Endodermal cell (in vitro differentiated cells): ENCODE measurements at regions not wholly inside any gene's neighbourhood (a gene's known extent, or its start where the extent isn't known, plus 50 kb on each side); places are given as distances from the start of the nearest gene placed in this dataset.
A peak's percentile ranks its signal among the peaks of the same experiment; 100 is the strongest.

Experiments used
- DNase-seq: peaks from one replicate; pipeline ENCODE4 v3.0.0-alpha.2; 2017
- H3K27ac ChIP-seq: 2 replicates; pipeline ENCODE4 v1.5.1; 2013; ENCODE audit warnings: mild to moderate bottlenecking, low read depth, low read length, moderate library complexity
- H3K27me3 ChIP-seq: 2 replicates; pipeline ENCODE4 v1.6.1; 2013; ENCODE audit warnings: mild to moderate bottlenecking, low read length, moderate library complexity; ENCODE audit not compliant: insufficient read depth, control insufficient read depth, poor library complexity, severe bottlenecking
- H3K36me3 ChIP-seq: 2 replicates; pipeline ENCODE4 v1.7.0; 2013; ENCODE audit warnings: mild to moderate bottlenecking, low read length, moderate library complexity; ENCODE audit not compliant: control insufficient read depth, insufficient read depth
- H3K4me1 ChIP-seq: one replicate; pipeline ENCODE4 v1.7.0; 2013; ENCODE audit warnings: low read length; ENCODE audit not compliant: control insufficient read depth, insufficient read depth
- H3K4me3 ChIP-seq: 2 replicates; pipeline ENCODE4 v1.5.1; 2013; ENCODE audit warnings: mild to moderate bottlenecking, low read length, moderate library complexity
- H3K9ac ChIP-seq: 2 replicates; pipeline ENCODE4 v1.6.1; 2013; ENCODE audit warnings: mild to moderate bottlenecking, low read length, moderate library complexity; ENCODE audit not compliant: poor library complexity, severe bottlenecking; ENCODE audit errors: extremely low read depth
- H3K9me3 ChIP-seq: 2 replicates; pipeline ENCODE4 v1.6.1; 2013; ENCODE audit warnings: mild to moderate bottlenecking, low read length, moderate library complexity; ENCODE audit not compliant: control insufficient read depth
- H3K27ac Mint-ChIP-seq: 2 replicates; pipeline ENCODE4 v1.8.0; 2020; ENCODE audit warnings: mixed read lengths
- H3K27me3 Mint-ChIP-seq: 2 replicates; pipeline ENCODE4 v1.8.0; 2021; ENCODE audit warnings: mild to moderate bottlenecking, mixed read lengths; ENCODE audit not compliant: insufficient read depth
- H3K36me3 Mint-ChIP-seq: 2 replicates; pipeline ENCODE4 v1.8.0; 2020; ENCODE audit warnings: low read depth, mixed read lengths
- H3K4me1 Mint-ChIP-seq: 2 replicates; pipeline ENCODE4 v1.8.0; 2020; ENCODE audit warnings: mixed read lengths
- H3K4me3 Mint-ChIP-seq: 2 replicates; pipeline ENCODE4 v1.8.0; 2020; ENCODE audit warnings: mild to moderate bottlenecking, moderate library complexity, mixed read lengths
- H3K9me3 Mint-ChIP-seq: 2 replicates; pipeline ENCODE4 v1.8.0; 2020; ENCODE audit warnings: mild to moderate bottlenecking, mixed read lengths
- CTCF ChIP-seq: fragments of 200-600 bp; sonication (generic); conservative IDR thresholded peaks from 2 replicates; pipeline ENCODE4 v1.5.0; 2021; ENCODE audit warnings: antibody characterized with exemption, mild to moderate bottlenecking
- WGBS, 2 experiments: methylation state at CpG; one replicate each; pipeline versions ENCODE4 v1.1.5 to v1.1.7; 2013; ENCODE audit warnings: missing lambda C conversion rate in 2 of 2, mixed read lengths in 1 of 2; ENCODE audit not compliant: insufficient coverage in 1 of 2, insufficient read length in 1 of 2; 5-methylcytosine and 5-hydroxymethylcytosine counted together

- no peak overlapping the region for H3K9ac ChIP-seq
- no peaks in the 10 kb centered on the region for H3K4me1 ChIP-seq
- no peak overlapping the region for H3K4me3 ChIP-seq
- Mint-ChIP-seq H3K36me3 (no peaks in the 10 kb centered on the region), H3K4me3 (no peak overlapping the region), H3K4me1 (no peaks in the 10 kb centered on the region), H3K9me3 (no peaks in the 10 kb centered on the region), H3K27me3 (no peaks in the 10 kb centered on the region), H3K27ac (no peak overlapping the region)
- no peak overlapping the region for H3K27ac ChIP-seq
- no peaks in the 10 kb centered on the region for H3K36me3 ChIP-seq
- H3K27me3 ChIP-seq, result no peaks in the 10 kb centered on the region
- no peaks in the 10 kb centered on the region for H3K9me3 ChIP-seq
- no peak for TF ChIP-seq CTCF
- no peak for DNase-seq
- WGBS, 2 experiments, result 89 to 100% methylated on average over 1 of the region's 1 CpG
Observed at GRCh38 chr4:177033632-177034031, 240.9 kb upstream of the VEGFC start.

GRCh38 chr4:177041356-177041755 lies 248.6 kb upstream of the VEGFC start:
- H3K9ac ChIP-seq, result no peak overlapping the region
- Mint-ChIP-seq H3K9me3 (no peaks in the 10 kb centered on the region), H3K27me3 (no peaks in the 10 kb centered on the region), H3K4me3 (no peak overlapping the region), H3K27ac (no peak overlapping the region), H3K4me1 (peaks cover 5% of the 10 kb centered on the region), H3K36me3 (no peaks in the 10 kb centered on the region)
- WGBS, 2 experiments, result 93% methylated on average over 3 to 4 of the region's 4 CpGs
- no peaks in the 10 kb centered on the region for H3K9me3 ChIP-seq
- no peak for DNase-seq
- no peaks in the 10 kb centered on the region for H3K27me3 ChIP-seq
- no peak for TF ChIP-seq CTCF
- no peaks in the 10 kb centered on the region for H3K36me3 ChIP-seq
- no peaks in the 10 kb centered on the region for H3K4me1 ChIP-seq
- no peak overlapping the region for H3K27ac ChIP-seq
- no peak overlapping the region for H3K4me3 ChIP-seq

GRCh38 chr4:177047070-177047850 lies 254.5 kb upstream of the VEGFC start:
- H3K9me3 ChIP-seq, result no peaks in the 10 kb centered on the region
- H3K4me3 ChIP-seq, result no peak overlapping the region
- no peak overlapping the region for H3K4me3 Mint-ChIP-seq
- H3K36me3 ChIP-seq, result no peaks in the 10 kb centered on the region
- H3K4me1 Mint-ChIP-seq, result peaks cover 5% of the 10 kb centered on the region
- peak; percentile 88 for DNase-seq
- no peak overlapping the region for H3K27ac ChIP-seq
- WGBS, 2 experiments, result 66 to 89% methylated on average over 5 to 11 of the region's 11 CpGs
- peak; percentile 97 for TF ChIP-seq CTCF
- H3K27me3 Mint-ChIP-seq, result no peaks in the 10 kb centered on the region
- no peaks in the 10 kb centered on the region for H3K9me3 Mint-ChIP-seq
- peaks cover 5% of the 10 kb centered on the region for H3K27me3 ChIP-seq
- H3K4me1 ChIP-seq, result no peaks in the 10 kb centered on the region
- H3K27ac Mint-ChIP-seq, result no peak overlapping the region
- H3K36me3 Mint-ChIP-seq, result no peaks in the 10 kb centered on the region
- H3K9ac ChIP-seq, result no peak overlapping the region
